ENCODE measurements at regions not wholly inside any gene's neighbourhood (a gene's known extent, or its start where the extent isn't known, plus 50 kb on each side); places are given as distances from the start of the nearest gene placed in this dataset.
"Not testable (repeated sequence)": the region's sequence is repeated elsewhere in the genome, so short reads cannot be mapped to it uniquely, and the experiment has no call there.

- Mint-ChIP-seq H3K9me3 (ENCODE audit: low read depth) (peaks cover 8% of the 10 kb centered on the region), H3K36me3 (ENCODE audit: low read depth) (no peaks in the 10 kb centered on the region), H3K4me1 (no peaks in the 10 kb centered on the region), H3K27me3 (no peaks in the 10 kb centered on the region), H3K4me3 (no peak overlapping the region), H3K27ac (no peak overlapping the region)
- CTCF ChIA-PET, result interaction anchor here (0.7 to 1.4 kb wide), 2 partner anchors 15 to 553 kb away, joined by 3 read pairs; no protein-coding TSS in a partner anchor
- POLR2A ChIA-PET, result no interaction called here
- intact Hi-C loops (cut with DNase I, micrococcal nuclease), result no loop called here
- no peak for DNase-seq
- ATAC-seq, result no peak
Measured at GRCh38 chr2:77867146-77867545, 345.0 kb upstream of the LRRTM4 start.

GRCh38 chr2:77873506-77873905, 351.3 kb upstream of the LRRTM4 start:
- intact Hi-C loops (cut with DNase I, micrococcal nuclease), result no loop called here
- ChIA-PET POLR2A (no interaction called here), CTCF (no interaction called here)
- Mint-ChIP-seq H3K27ac (no peak overlapping the region), H3K9me3 (ENCODE audit: low read depth) (peaks cover 12% of the 10 kb centered on the region), H3K4me3 (no peak overlapping the region), H3K36me3 (ENCODE audit: low read depth) (no peaks in the 10 kb centered on the region), H3K4me1 (no peaks in the 10 kb centered on the region), H3K27me3 (no peaks in the 10 kb centered on the region)
- DNase-seq, result no peak
- ATAC-seq, result no peak

GRCh38 chr2:77900211-77900610, 378.0 kb upstream of the LRRTM4 start:
- H3K36me3 Mint-ChIP-seq (ENCODE audit: low read depth); ATAC-seq; H3K27ac Mint-ChIP-seq; intact Hi-C loops (cut with DNase I, micrococcal nuclease); DNase-seq; H3K4me3 Mint-ChIP-seq; H3K27me3 Mint-ChIP-seq; CTCF ChIA-PET; H3K4me1 Mint-ChIP-seq; POLR2A ChIA-PET; H3K9me3 Mint-ChIP-seq (ENCODE audit: low read depth): not testable (repeated sequence)

GRCh38 chr2:77910136-77910535, 388.0 kb upstream of the LRRTM4 start:
- Mint-ChIP-seq H3K4me3 (no peak overlapping the region), H3K27me3 (no peaks in the 10 kb centered on the region), H3K4me1 (no peaks in the 10 kb centered on the region), H3K36me3 (ENCODE audit: low read depth) (no peaks in the 10 kb centered on the region), H3K27ac (no peak overlapping the region), H3K9me3 (ENCODE audit: low read depth) (peaks cover 26% of the 10 kb centered on the region)
- ATAC-seq (no peak), DNase-seq (no peak)
- intact Hi-C loops (cut with DNase I, micrococcal nuclease), result no loop called here
- POLR2A ChIA-PET, result no interaction called here
- CTCF ChIA-PET, result no interaction called here

- no peak overlapping the region for H3K4me3 Mint-ChIP-seq
- ChIA-PET POLR2A (no interaction called here), CTCF (no interaction called here)
- DNase-seq (no peak), ATAC-seq (no peak)
- no peaks in the 10 kb centered on the region for H3K4me1 Mint-ChIP-seq
- H3K27me3 Mint-ChIP-seq, result no peaks in the 10 kb centered on the region
- peaks cover 11% of the 10 kb centered on the region for H3K9me3 Mint-ChIP-seq (ENCODE audit: low read depth)
- H3K36me3 Mint-ChIP-seq (ENCODE audit: low read depth), result no peaks in the 10 kb centered on the region
- intact Hi-C loops (cut with DNase I, micrococcal nuclease), result no loop called here
- H3K27ac Mint-ChIP-seq, result no peak overlapping the region
Measured at GRCh38 chr2:77920838-77921366, 398.7 kb upstream of the LRRTM4 start.

- no peaks in the 10 kb centered on the region for H3K27me3 Mint-ChIP-seq
- DNase-seq, result no peak
- H3K4me1 Mint-ChIP-seq, result no peaks in the 10 kb centered on the region
- peaks cover 11% of the 10 kb centered on the region for H3K9me3 Mint-ChIP-seq (ENCODE audit: low read depth)
- H3K36me3 Mint-ChIP-seq (ENCODE audit: low read depth), result no peaks in the 10 kb centered on the region
- CTCF ChIA-PET, result no interaction called here
- intact Hi-C loops (cut with DNase I, micrococcal nuclease), result no loop called here
- ATAC-seq, result no peak
- POLR2A ChIA-PET, result no interaction called here
- no peak overlapping the region for H3K4me3 Mint-ChIP-seq
- no peak overlapping the region for H3K27ac Mint-ChIP-seq
Measured at GRCh38 chr2:77922567-77922966, 400.4 kb upstream of the LRRTM4 start.

GRCh38 chr2:77937366-77937765, 415.2 kb upstream of the LRRTM4 start:
- ChIA-PET CTCF (no interaction called here), POLR2A (no interaction called here)
- H3K27me3 Mint-ChIP-seq, result no peaks in the 10 kb centered on the region
- no peak overlapping the region for H3K27ac Mint-ChIP-seq
- ATAC-seq (no peak), DNase-seq (no peak)
- intact Hi-C loops (cut with DNase I, micrococcal nuclease), result no loop called here
- H3K4me1 Mint-ChIP-seq, result no peaks in the 10 kb centered on the region
- no peak overlapping the region for H3K4me3 Mint-ChIP-seq
- H3K9me3 Mint-ChIP-seq (ENCODE audit: low read depth), result peaks cover 14% of the 10 kb centered on the region
- no peaks in the 10 kb centered on the region for H3K36me3 Mint-ChIP-seq (ENCODE audit: low read depth)

- Mint-ChIP-seq H3K27ac (no peak overlapping the region), H3K9me3 (ENCODE audit: low read depth) (peaks cover 14% of the 10 kb centered on the region), H3K4me3 (no peak overlapping the region), H3K4me1 (no peaks in the 10 kb centered on the region), H3K27me3 (no peaks in the 10 kb centered on the region), H3K36me3 (ENCODE audit: low read depth) (no peaks in the 10 kb centered on the region)
- intact Hi-C loops (cut with DNase I, micrococcal nuclease), result no loop called here
- ChIA-PET CTCF (no interaction called here), POLR2A (no interaction called here)
- DNase-seq, result no peak
- no peak for ATAC-seq
Measured at GRCh38 chr2:77938462-77938861, 416.3 kb upstream of the LRRTM4 start.

GRCh38 chr2:77939370-77939769, 417.2 kb upstream of the LRRTM4 start:
- H3K36me3 Mint-ChIP-seq (ENCODE audit: low read depth), result no peaks in the 10 kb centered on the region
- ATAC-seq (no peak), DNase-seq (no peak)
- no peak overlapping the region for H3K27ac Mint-ChIP-seq
- intact Hi-C loops (cut with DNase I, micrococcal nuclease), result no loop called here
- peaks cover 11% of the 10 kb centered on the region for H3K9me3 Mint-ChIP-seq (ENCODE audit: low read depth)
- no peak overlapping the region for H3K4me3 Mint-ChIP-seq
- POLR2A ChIA-PET, result no interaction called here
- no peaks in the 10 kb centered on the region for H3K27me3 Mint-ChIP-seq
- CTCF ChIA-PET, result no interaction called here
- no peaks in the 10 kb centered on the region for H3K4me1 Mint-ChIP-seq

GRCh38 chr2:77939801-77940200, 417.6 kb upstream of the LRRTM4 start:
- intact Hi-C loops (cut with DNase I, micrococcal nuclease), result no loop called here
- POLR2A ChIA-PET, result no interaction called here
- Mint-ChIP-seq H3K4me1 (no peaks in the 10 kb centered on the region), H3K27ac (no peak overlapping the region), H3K9me3 (ENCODE audit: low read depth) (peaks cover 11% of the 10 kb centered on the region), H3K27me3 (no peaks in the 10 kb centered on the region), H3K4me3 (no peak overlapping the region), H3K36me3 (ENCODE audit: low read depth) (no peaks in the 10 kb centered on the region)
- no peak for DNase-seq
- no peak for ATAC-seq
- CTCF ChIA-PET, result no interaction called here

- POLR2A ChIA-PET, result no interaction called here
- Mint-ChIP-seq H3K27ac (no peak overlapping the region), H3K9me3 (ENCODE audit: low read depth) (peaks cover 14% of the 10 kb centered on the region), H3K4me1 (no peaks in the 10 kb centered on the region), H3K4me3 (no peak overlapping the region), H3K27me3 (no peaks in the 10 kb centered on the region), H3K36me3 (ENCODE audit: low read depth) (no peaks in the 10 kb centered on the region)
- intact Hi-C loops (cut with DNase I, micrococcal nuclease), result no loop called here
- DNase-seq (peak; percentile 4), ATAC-seq (no peak)
- CTCF ChIA-PET, result no interaction called here
Measured at GRCh38 chr2:77954931-77955330, 432.8 kb upstream of the LRRTM4 start.

GRCh38 chr2:77962943-77963342, 440.8 kb upstream of the LRRTM4 start:
- Mint-ChIP-seq H3K4me3 (no peak overlapping the region), H3K27me3 (no peaks in the 10 kb centered on the region), H3K9me3 (ENCODE audit: low read depth) (peaks cover 14% of the 10 kb centered on the region), H3K4me1 (no peaks in the 10 kb centered on the region), H3K36me3 (ENCODE audit: low read depth) (no peaks in the 10 kb centered on the region), H3K27ac (no peak overlapping the region)
- ChIA-PET CTCF (no interaction called here), POLR2A (no interaction called here)
- DNase-seq (no peak), ATAC-seq (no peak)
- intact Hi-C loops (cut with DNase I, micrococcal nuclease), result no loop called here

- no peak for ATAC-seq
- Mint-ChIP-seq H3K4me3 (no peak overlapping the region), H3K27ac (no peak overlapping the region), H3K4me1 (no peaks in the 10 kb centered on the region), H3K27me3 (no peaks in the 10 kb centered on the region), H3K9me3 (ENCODE audit: low read depth) (peaks cover 16% of the 10 kb centered on the region), H3K36me3 (ENCODE audit: low read depth) (no peaks in the 10 kb centered on the region)
- ChIA-PET CTCF (no interaction called here), POLR2A (no interaction called here)
- no peak for DNase-seq
- intact Hi-C loops (cut with DNase I, micrococcal nuclease), result no loop called here
Measured at GRCh38 chr2:77977471-77978063, 455.4 kb upstream of the LRRTM4 start.

Data from activated CD4-positive, alpha-beta T cell treated with anti-CD3 and anti-CD28 coated beads for 36 hours (primary cell).